ENCODE measurements at regions not wholly inside any gene's neighbourhood (a gene's known extent, or its start where the extent isn't known, plus 50 kb on each side); places are given as distances from the start of the nearest gene placed in this dataset.

- Histone ChIP-seq H3K4me3 (ENCODE audit: low read length) (no peak overlapping the region), H3K27me3 (ENCODE audit: insufficient read depth, low read length) (no peaks in the 10 kb centered on the region), H3K4me1 (ENCODE audit: insufficient read depth, low read length) (no peaks in the 10 kb centered on the region), H3K9me3 (ENCODE audit: insufficient read depth, low read depth, low read length) (no peaks in the 10 kb centered on the region; the same call in 1 of the 2 replicates), H3K36me3 (ENCODE audit: insufficient read depth, low read depth, low read length) (no peaks in the 10 kb centered on the region), H3K9ac (ENCODE audit: low read depth, low read length) (no peak overlapping the region), H3K27ac (ENCODE audit: low read length) (no peak overlapping the region)
Measured at GRCh38 chr22:48975316-48975741, 852.3 kb downstream of the BRD1 start.

DNA sequence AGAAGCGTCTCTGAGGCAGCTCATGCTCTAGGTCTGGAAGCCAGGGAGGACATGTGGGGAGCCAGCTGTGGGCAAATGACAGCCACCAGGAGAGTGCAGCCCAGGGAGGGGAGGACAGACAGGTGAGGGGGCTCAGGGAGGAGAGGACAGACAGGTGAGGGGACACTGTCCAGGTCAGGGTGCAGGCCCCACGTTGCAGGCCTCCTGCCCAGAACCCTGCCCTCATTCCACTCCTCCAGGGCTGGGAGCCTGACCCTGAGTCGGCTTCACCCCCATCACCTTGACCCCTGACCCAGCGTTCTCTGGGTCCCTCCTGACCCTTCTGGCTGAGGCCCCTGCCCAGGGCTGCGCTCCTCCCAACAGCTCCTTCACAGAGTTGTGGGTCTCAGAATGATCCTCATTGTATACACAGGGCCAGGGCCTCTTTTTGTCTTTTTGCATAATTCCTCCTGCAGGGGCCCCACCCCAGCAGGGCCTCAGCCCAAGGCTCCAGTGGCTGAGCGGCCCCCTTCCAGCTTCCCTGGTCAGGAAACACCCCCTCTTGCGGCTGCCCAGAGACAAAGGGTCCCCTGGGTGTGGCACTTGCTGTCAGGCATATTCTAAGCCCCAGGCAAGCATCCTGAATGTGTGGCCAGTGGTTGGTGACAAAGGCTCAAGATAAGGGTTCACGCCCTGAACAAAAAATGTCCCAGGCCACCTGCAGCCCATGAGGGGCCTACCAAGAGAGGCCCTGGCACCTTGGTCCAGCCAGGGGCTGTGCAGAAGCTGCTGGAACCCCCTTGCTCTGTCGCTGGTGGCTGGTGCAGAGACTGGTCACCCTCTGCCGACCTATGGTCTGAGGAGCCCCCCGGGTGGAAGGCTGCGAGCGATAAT lies 853.0 kb downstream of the BRD1 start:
- no peak overlapping the region for H3K4me3 ChIP-seq (ENCODE audit: low read length)
- H3K27ac ChIP-seq (ENCODE audit: low read length): no peak overlapping the region
- H3K9me3 ChIP-seq (ENCODE audit: insufficient read depth, low read depth, low read length): no peaks in the 10 kb centered on the region; the same call in 1 of the 2 replicates
- H3K36me3 ChIP-seq (ENCODE audit: insufficient read depth, low read depth, low read length): no peaks in the 10 kb centered on the region
- H3K9ac ChIP-seq (ENCODE audit: low read depth, low read length): no peak overlapping the region
- H3K4me1 ChIP-seq (ENCODE audit: insufficient read depth, low read length): no peaks in the 10 kb centered on the region
- H3K27me3 ChIP-seq (ENCODE audit: insufficient read depth, low read length): no peaks in the 10 kb centered on the region

DNA sequence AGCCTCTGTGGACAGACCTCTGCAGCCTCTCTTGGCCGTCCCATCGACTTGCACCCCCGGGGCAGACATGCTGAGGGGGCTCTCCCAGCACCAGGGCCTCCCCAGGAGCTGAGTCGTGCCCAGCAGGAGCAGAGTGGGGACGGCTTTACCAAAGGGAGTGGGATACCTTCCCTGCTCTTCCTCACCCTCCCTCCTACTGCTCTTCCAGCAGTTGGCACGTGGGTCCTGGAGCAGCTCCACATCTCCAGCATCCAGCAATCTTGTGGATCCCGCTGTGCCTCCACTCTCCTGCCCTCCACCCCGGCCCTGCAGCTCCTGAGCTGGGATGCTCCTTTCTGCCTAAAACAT lies 854.0 kb downstream of the BRD1 start:
- Histone ChIP-seq H3K9me3 (ENCODE audit: insufficient read depth, low read depth, low read length) (no peaks in the 10 kb centered on the region; the same call in 1 of the 2 replicates), H3K27ac (ENCODE audit: low read length) (no peak overlapping the region), H3K36me3 (ENCODE audit: insufficient read depth, low read depth, low read length) (no peaks in the 10 kb centered on the region), H3K9ac (ENCODE audit: low read depth, low read length) (no peak overlapping the region), H3K27me3 (ENCODE audit: insufficient read depth, low read length) (no peaks in the 10 kb centered on the region), H3K4me3 (ENCODE audit: low read length) (no peak overlapping the region), H3K4me1 (ENCODE audit: insufficient read depth, low read length) (no peaks in the 10 kb centered on the region)

DNA sequence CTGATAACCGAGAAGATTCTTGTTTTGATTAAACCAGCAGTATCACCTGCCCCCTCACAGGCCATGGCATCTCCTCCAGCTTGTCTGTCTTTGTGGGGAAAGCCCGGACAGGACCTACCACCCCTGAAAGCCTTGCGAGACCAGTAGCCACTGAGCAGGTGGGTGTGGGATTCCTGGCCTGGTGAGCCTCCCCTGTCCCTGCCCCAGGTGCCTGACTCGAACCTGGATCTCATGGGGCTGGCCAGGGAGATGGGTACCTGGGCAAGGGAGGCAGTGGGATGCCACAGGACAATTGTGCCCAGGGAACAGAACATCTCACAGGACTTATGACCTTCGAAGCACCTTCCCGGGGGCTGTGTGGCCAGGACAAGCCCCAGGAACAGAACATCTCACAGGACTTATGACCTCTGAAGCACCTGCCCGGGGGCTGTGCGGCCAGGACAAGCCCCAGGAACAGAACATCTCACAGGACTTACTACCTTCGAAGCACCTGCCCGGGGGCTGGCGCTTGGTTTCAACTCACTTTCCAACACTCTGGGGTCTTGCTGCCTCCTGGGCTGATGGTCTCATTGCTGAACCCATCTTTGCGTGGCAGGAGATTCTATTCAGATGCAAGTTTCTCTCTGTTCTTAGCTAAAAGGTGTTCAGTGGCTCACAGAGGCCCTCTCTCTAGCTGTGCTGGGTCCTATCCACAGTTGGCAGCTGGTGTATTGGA lies 854.5 kb downstream of the BRD1 start:
- no peak overlapping the region for H3K27ac ChIP-seq (ENCODE audit: low read length)
- H3K9me3 ChIP-seq (ENCODE audit: insufficient read depth, low read depth, low read length): no peaks in the 10 kb centered on the region
- H3K4me1 ChIP-seq (ENCODE audit: insufficient read depth, low read length): no peaks in the 10 kb centered on the region
- no peak overlapping the region for H3K4me3 ChIP-seq (ENCODE audit: low read length)
- no peak overlapping the region for H3K9ac ChIP-seq (ENCODE audit: low read depth, low read length)
- H3K36me3 ChIP-seq (ENCODE audit: insufficient read depth, low read depth, low read length): no peaks in the 10 kb centered on the region
- no peaks in the 10 kb centered on the region for H3K27me3 ChIP-seq (ENCODE audit: insufficient read depth, low read length)

GRCh38 chr22:48968201-48968959 lies 859.3 kb downstream of the BRD1 start:
- Histone ChIP-seq H3K4me3 (ENCODE audit: low read length) (no peak overlapping the region), H3K4me1 (ENCODE audit: insufficient read depth, low read length) (peaks cover 3% of the 10 kb centered on the region; the same call in 1 of the 2 replicates), H3K27me3 (ENCODE audit: insufficient read depth, low read length) (no peaks in the 10 kb centered on the region), H3K9me3 (ENCODE audit: insufficient read depth, low read depth, low read length) (no peaks in the 10 kb centered on the region), H3K27ac (ENCODE audit: low read length) (no peak overlapping the region), H3K36me3 (ENCODE audit: insufficient read depth, low read depth, low read length) (no peaks in the 10 kb centered on the region), H3K9ac (ENCODE audit: low read depth, low read length) (no peak overlapping the region)

DNA sequence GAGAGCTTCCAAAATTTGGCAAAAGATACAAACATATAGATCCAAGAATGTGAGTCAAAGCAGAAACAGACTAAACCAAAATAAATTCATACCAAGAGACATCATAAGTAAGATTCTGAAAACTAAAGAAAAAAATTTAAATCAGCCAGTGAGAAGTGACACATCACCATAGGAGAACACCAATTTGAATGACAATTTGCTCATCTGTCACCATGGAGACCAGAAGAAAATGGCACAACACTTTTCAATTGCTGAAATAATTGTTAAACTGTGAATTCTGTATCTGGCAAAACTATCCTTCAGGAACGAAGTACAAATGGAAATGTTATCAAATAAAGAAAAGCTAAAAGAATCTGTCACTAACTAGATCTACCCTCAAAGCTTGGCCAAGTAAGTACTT lies 864.3 kb downstream of the BRD1 start:
- Histone ChIP-seq H3K27me3 (ENCODE audit: insufficient read depth, low read length) (no peaks in the 10 kb centered on the region), H3K4me1 (ENCODE audit: insufficient read depth, low read length) (peaks cover 20% of the 10 kb centered on the region; the same call in 1 of the 2 replicates), H3K36me3 (ENCODE audit: insufficient read depth, low read depth, low read length) (no peaks in the 10 kb centered on the region), H3K9me3 (ENCODE audit: insufficient read depth, low read depth, low read length) (no peaks in the 10 kb centered on the region), H3K9ac (ENCODE audit: low read depth, low read length) (no peak overlapping the region), H3K4me3 (ENCODE audit: low read length) (no peak overlapping the region), H3K27ac (ENCODE audit: low read length) (no peak overlapping the region)

- H3K27ac ChIP-seq (ENCODE audit: low read length): no peak overlapping the region
- H3K36me3 ChIP-seq (ENCODE audit: insufficient read depth, low read depth, low read length): no peaks in the 10 kb centered on the region
- no peak overlapping the region for H3K9ac ChIP-seq (ENCODE audit: low read depth, low read length)
- H3K9me3 ChIP-seq (ENCODE audit: insufficient read depth, low read depth, low read length): no peaks in the 10 kb centered on the region
- H3K4me3 ChIP-seq (ENCODE audit: low read length): no peak overlapping the region
- H3K4me1 ChIP-seq (ENCODE audit: insufficient read depth, low read length): peaks cover 20% of the 10 kb centered on the region; the same call in 1 of the 2 replicates
- H3K27me3 ChIP-seq (ENCODE audit: insufficient read depth, low read length): no peaks in the 10 kb centered on the region
Measured at GRCh38 chr22:48961705-48962104, 866.0 kb downstream of the BRD1 start.

DNA sequence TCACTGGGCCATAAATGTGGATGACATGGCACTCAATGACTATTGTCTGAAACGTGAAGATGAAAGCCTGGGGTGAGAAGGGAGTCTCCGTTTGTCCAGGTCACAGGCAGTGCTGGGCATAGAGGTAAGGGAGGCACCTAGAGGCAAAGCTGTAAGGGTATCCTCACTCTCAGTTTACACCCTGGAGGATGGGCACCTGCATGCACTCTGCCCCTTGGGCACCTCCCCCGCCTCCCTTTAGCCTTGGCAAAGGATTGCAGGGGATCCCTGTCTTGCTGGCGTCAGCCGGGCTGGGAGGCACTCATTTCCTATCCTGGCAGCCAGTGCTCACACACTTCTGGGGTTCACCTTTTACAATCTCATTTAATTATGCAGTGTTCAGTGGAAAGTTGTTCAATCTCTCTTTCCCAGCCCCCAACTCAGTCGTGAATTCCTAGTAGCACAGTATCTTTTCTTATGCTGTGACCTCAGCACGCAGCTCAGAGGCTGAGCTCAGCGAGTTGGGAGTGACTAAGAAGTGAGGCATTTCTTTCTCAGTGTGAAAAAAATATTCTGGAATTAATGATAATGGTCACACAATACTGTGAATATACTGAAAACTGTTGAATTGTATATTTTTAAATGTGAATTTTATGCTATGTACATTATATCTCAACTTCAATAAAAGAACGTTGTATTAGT lies 866.6 kb downstream of the BRD1 start:
- Histone ChIP-seq H3K4me3 (ENCODE audit: low read length) (no peak overlapping the region), H3K4me1 (ENCODE audit: insufficient read depth, low read length) (peaks cover 20% of the 10 kb centered on the region; the same call in 1 of the 2 replicates), H3K27ac (ENCODE audit: low read length) (no peak overlapping the region), H3K36me3 (ENCODE audit: insufficient read depth, low read depth, low read length) (no peaks in the 10 kb centered on the region), H3K9me3 (ENCODE audit: insufficient read depth, low read depth, low read length) (no peaks in the 10 kb centered on the region), H3K9ac (ENCODE audit: low read depth, low read length) (no peak overlapping the region), H3K27me3 (ENCODE audit: insufficient read depth, low read length) (no peaks in the 10 kb centered on the region)

- H3K4me3 ChIP-seq (ENCODE audit: low read length): no peak overlapping the region
- no peaks in the 10 kb centered on the region for H3K9me3 ChIP-seq (ENCODE audit: insufficient read depth, low read depth, low read length)
- H3K36me3 ChIP-seq (ENCODE audit: insufficient read depth, low read depth, low read length): no peaks in the 10 kb centered on the region
- peaks cover 20% of the 10 kb centered on the region; the same call in 1 of the 2 replicates for H3K4me1 ChIP-seq (ENCODE audit: insufficient read depth, low read length)
- no peak overlapping the region for H3K27ac ChIP-seq (ENCODE audit: low read length)
- H3K27me3 ChIP-seq (ENCODE audit: insufficient read depth, low read length): no peaks in the 10 kb centered on the region
- no peak overlapping the region for H3K9ac ChIP-seq (ENCODE audit: low read depth, low read length)
Measured at GRCh38 chr22:48960576-48960975, 867.1 kb downstream of the BRD1 start.

DNA sequence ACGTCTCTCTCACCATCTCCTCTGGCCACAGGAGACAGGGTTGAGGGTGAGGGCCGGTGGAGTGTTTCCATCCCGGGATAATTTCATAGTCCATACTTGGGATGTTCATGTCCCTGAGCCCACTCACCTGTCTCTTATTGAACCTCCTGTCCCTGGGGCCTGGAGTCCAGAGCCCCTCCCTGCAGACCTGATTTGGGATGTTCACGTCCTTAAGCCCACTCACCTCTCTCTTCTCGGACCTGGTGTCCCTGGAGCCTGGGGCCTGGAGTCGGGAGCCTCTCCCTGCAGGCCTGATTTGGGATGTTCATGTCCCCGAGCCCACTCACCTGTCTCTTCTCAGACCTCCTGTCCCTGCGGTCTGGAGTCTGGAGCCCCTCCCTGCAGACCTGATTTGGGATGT lies 868.2 kb downstream of the BRD1 start:
- no peaks in the 10 kb centered on the region for H3K27me3 ChIP-seq (ENCODE audit: insufficient read depth, low read length)
- no peaks in the 10 kb centered on the region for H3K36me3 ChIP-seq (ENCODE audit: insufficient read depth, low read depth, low read length)
- H3K9ac ChIP-seq (ENCODE audit: low read depth, low read length): no peak overlapping the region
- H3K4me3 ChIP-seq (ENCODE audit: low read length): no peak overlapping the region
- H3K4me1 ChIP-seq (ENCODE audit: insufficient read depth, low read length): peaks cover 20% of the 10 kb centered on the region; the same call in 1 of the 2 replicates
- no peaks in the 10 kb centered on the region for H3K9me3 ChIP-seq (ENCODE audit: insufficient read depth, low read depth, low read length)
- H3K27ac ChIP-seq (ENCODE audit: low read length): no peak overlapping the region

GRCh38 chr22:48957987-48958321 lies 869.7 kb downstream of the BRD1 start:
- Histone ChIP-seq H3K36me3 (ENCODE audit: insufficient read depth, low read depth, low read length) (no peaks in the 10 kb centered on the region), H3K9me3 (ENCODE audit: insufficient read depth, low read depth, low read length) (no peaks in the 10 kb centered on the region), H3K27me3 (ENCODE audit: insufficient read depth, low read length) (no peaks in the 10 kb centered on the region), H3K9ac (ENCODE audit: low read depth, low read length) (no peak overlapping the region), H3K4me3 (ENCODE audit: low read length) (no peak overlapping the region), H3K4me1 (ENCODE audit: insufficient read depth, low read length) (peaks cover 12% of the 10 kb centered on the region; the same call in 1 of the 2 replicates), H3K27ac (ENCODE audit: low read length) (no peak overlapping the region)

Data from iPS-20b (cell line).